Natural killer cell (primary cell): ENCODE measurements at regions not wholly inside any gene's neighbourhood (a gene's known extent, or its start where the extent isn't known, plus 50 kb on each side); places are given as distances from the start of the nearest gene placed in this dataset.

Experiments used
- ATAC-seq, 3 donors: fragments of 150-1000 bp in 2 of 3; fragments of 200-7000 bp in 1 of 3; cut with Tn5 transposase; 1 replicate in 1 of 3; 2 replicates in 2 of 3; pipeline ENCODE4 v1.10.0; 2021; ENCODE audit warnings: mild to moderate bottlenecking in 2 of 3, moderate library complexity in 2 of 3
- DNase-seq, 2 donors: peaks; one replicate each; pipeline versions ENCODE4 v3.0.0 to v3.0.0-alpha.2; 2013 to 2021; ENCODE audit warnings: mixed read lengths in 1 of 2
- H3K27ac ChIP-seq: one replicate; pipeline ENCODE4 v1.5.1; 2013; ENCODE audit warnings: mild to moderate bottlenecking, low read length
- H3K27me3 ChIP-seq: one replicate; pipeline ENCODE4 v1.6.1; 2013; ENCODE audit warnings: low read length; ENCODE audit not compliant: control insufficient read depth, insufficient read depth
- H3K36me3 ChIP-seq: one replicate; pipeline ENCODE4 v1.6.1; 2013; ENCODE audit warnings: low read length; ENCODE audit not compliant: control insufficient read depth, insufficient read depth
- H3K4me1 ChIP-seq: one replicate; pipeline ENCODE4 v1.6.1; 2013; ENCODE audit warnings: low read length; ENCODE audit not compliant: control insufficient read depth, insufficient read depth
- H3K4me3 ChIP-seq: one replicate; pipeline ENCODE4 v1.5.1; 2013; ENCODE audit warnings: low read length
- H3K9me3 ChIP-seq: one replicate; pipeline ENCODE4 v1.6.1; 2013; ENCODE audit warnings: low read length; ENCODE audit not compliant: control insufficient read depth, insufficient read depth
- H3K27ac Mint-ChIP-seq, 2 donors: one replicate each; pipeline ENCODE4 v1.8.0; 2022; ENCODE audit warnings: mild to moderate bottlenecking in 2 of 2, mixed read lengths in 2 of 2, moderate library complexity in 1 of 2
- H3K27me3 Mint-ChIP-seq, 2 donors: one replicate each; pipeline ENCODE4 v1.8.0; 2022; ENCODE audit warnings: low read depth in 2 of 2, mixed read lengths in 2 of 2
- H3K36me3 Mint-ChIP-seq: one replicate; pipeline ENCODE4 v1.8.0; 2022; ENCODE audit warnings: mixed read lengths
- H3K4me1 Mint-ChIP-seq, 2 donors: one replicate each; pipeline ENCODE4 v1.8.0; 2022; ENCODE audit warnings: mixed read lengths in 2 of 2
- H3K4me3 Mint-ChIP-seq: one replicate; pipeline ENCODE4 v1.8.0; 2022; ENCODE audit warnings: mild to moderate bottlenecking, moderate library complexity, mixed read lengths
- H3K9me3 Mint-ChIP-seq, 2 donors: one replicate each; pipeline ENCODE4 v1.8.0; 2022; ENCODE audit warnings: mixed read lengths in 2 of 2
- WGBS: methylation state at CpG from one replicate; pipeline ENCODE4 v1.1.7; 2013; ENCODE audit warnings: missing lambda C conversion rate; ENCODE audit not compliant: insufficient coverage; 5-methylcytosine and 5-hydroxymethylcytosine counted together
- intact Hi-C: fragments of 100-400 bp; cut with micrococcal nuclease; formaldehyde crosslinking; loops from one replicate; pipeline ENCODE4 v1.14.2; 2022
- TF ChIP-seq, protein P1 (sequence below): fragments of 200-600 bp; IDR thresholded peaks from one replicate; pipeline ENCODE4 v1.8.0; 2022; ENCODE audit warnings: antibody characterized with exemption

DNA sequence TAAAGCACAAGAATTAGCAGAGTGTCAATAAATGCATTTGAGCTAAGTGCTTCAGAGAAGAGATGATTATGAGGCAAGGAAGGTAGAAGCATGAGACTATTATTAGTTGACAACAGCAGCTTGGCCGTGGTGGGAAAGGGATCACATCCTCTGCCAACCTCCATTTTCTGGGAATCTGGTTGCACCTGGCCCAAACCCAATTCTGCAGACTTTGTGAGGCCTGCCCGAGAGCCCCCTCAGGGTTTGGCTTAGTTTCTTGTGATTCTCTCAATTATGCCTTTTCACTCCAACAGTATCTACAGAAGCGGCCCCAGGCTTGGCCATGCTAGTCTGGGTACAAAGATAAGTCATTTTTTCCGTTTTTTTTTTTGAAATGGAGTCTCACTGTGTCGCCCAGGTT lies 111.0 kb upstream of the B3GAT2 start:
- Mint-ChIP-seq H3K9me3 (no peaks in the 10 kb centered on the region), H3K36me3 (no peaks in the 10 kb centered on the region), H3K27me3 (no peaks in the 10 kb centered on the region), H3K4me3 (no peak overlapping the region), H3K27ac (no peak overlapping the region), H3K4me1 (no peaks in the 10 kb centered on the region)
- intact Hi-C loops: no loop called here
- Histone ChIP-seq H3K36me3 (no peaks in the 10 kb centered on the region), H3K9me3 (no peaks in the 10 kb centered on the region), H3K4me3 (no peak overlapping the region), H3K27me3 (peaks cover 2% of the 10 kb centered on the region), H3K27ac (no peak overlapping the region), H3K4me1 (no peaks in the 10 kb centered on the region)
- TF ChIP-seq, protein P1, sequence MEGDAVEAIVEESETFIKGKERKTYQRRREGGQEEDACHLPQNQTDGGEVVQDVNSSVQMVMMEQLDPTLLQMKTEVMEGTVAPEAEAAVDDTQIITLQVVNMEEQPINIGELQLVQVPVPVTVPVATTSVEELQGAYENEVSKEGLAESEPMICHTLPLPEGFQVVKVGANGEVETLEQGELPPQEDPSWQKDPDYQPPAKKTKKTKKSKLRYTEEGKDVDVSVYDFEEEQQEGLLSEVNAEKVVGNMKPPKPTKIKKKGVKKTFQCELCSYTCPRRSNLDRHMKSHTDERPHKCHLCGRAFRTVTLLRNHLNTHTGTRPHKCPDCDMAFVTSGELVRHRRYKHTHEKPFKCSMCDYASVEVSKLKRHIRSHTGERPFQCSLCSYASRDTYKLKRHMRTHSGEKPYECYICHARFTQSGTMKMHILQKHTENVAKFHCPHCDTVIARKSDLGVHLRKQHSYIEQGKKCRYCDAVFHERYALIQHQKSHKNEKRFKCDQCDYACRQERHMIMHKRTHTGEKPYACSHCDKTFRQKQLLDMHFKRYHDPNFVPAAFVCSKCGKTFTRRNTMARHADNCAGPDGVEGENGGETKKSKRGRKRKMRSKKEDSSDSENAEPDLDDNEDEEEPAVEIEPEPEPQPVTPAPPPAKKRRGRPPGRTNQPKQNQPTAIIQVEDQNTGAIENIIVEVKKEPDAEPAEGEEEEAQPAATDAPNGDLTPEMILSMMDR: no peak
- 92% methylated on average over 5 of the region's 5 CpGs for WGBS
- DNase-seq (no peak), ATAC-seq (no peak)

- no peak for DNase-seq
- no peak overlapping the region for H3K27ac Mint-ChIP-seq
- H3K36me3 ChIP-seq: no peaks in the 10 kb centered on the region
- H3K4me3 Mint-ChIP-seq: no peak overlapping the region
- ATAC-seq: no peak
- no peaks in the 10 kb centered on the region for H3K4me1 ChIP-seq
- no peaks in the 10 kb centered on the region for H3K27me3 ChIP-seq
- H3K4me3 ChIP-seq: no peak overlapping the region
- TF ChIP-seq, protein P1: no peak
- intact Hi-C loops: no loop called here
- no peak overlapping the region for H3K27ac ChIP-seq
- no peaks in the 10 kb centered on the region for H3K4me1 Mint-ChIP-seq
- H3K9me3 ChIP-seq: no peaks in the 10 kb centered on the region
- no peaks in the 10 kb centered on the region for H3K27me3 Mint-ChIP-seq
- H3K9me3 Mint-ChIP-seq: peaks cover 6 to 9% of the 10 kb centered on the region in 2 donors
- H3K36me3 Mint-ChIP-seq: no peaks in the 10 kb centered on the region
- 72% methylated on average over 3 of the region's 3 CpGs for WGBS
Observed at GRCh38 chr6:71072508-71072907, 115.6 kb upstream of the B3GAT2 start.

DNA sequence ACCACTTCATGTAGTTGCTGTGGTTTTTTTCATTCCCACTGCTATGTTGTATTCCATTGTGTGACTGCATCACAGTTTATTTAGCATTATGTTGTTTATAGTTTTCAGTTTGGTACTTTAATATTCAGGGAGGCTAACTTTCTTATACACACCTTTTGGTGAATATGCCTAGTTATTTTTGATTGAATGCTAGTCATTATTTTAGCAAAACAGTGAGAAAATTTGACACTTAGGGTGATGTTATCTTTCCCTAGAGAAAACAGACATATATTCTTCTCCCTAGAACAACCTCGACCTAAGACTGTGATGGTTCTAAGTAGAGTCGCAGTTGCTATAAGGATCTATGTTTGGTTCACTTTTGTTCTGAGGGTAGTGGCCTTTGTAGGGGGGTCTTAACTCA lies 120.8 kb upstream of the B3GAT2 start:
- no peak overlapping the region for H3K4me3 ChIP-seq
- no peaks in the 10 kb centered on the region for H3K36me3 ChIP-seq
- no peaks in the 10 kb centered on the region for H3K9me3 ChIP-seq
- no peaks in the 10 kb centered on the region for H3K36me3 Mint-ChIP-seq
- TF ChIP-seq, protein P1: no peak
- H3K4me3 Mint-ChIP-seq: no peak overlapping the region
- ATAC-seq (no peak), DNase-seq (no peak)
- no peak overlapping the region for H3K27ac ChIP-seq
- WGBS: no CpG with 5 or more reads among the region's 2 CpGs
- peaks cover 7 to 17% of the 10 kb centered on the region in 2 donors for H3K9me3 Mint-ChIP-seq
- no peaks in the 10 kb centered on the region for H3K4me1 ChIP-seq
- H3K4me1 Mint-ChIP-seq: no peaks in the 10 kb centered on the region
- H3K27me3 Mint-ChIP-seq: no peaks in the 10 kb centered on the region
- no peaks in the 10 kb centered on the region for H3K27me3 ChIP-seq
- H3K27ac Mint-ChIP-seq: no peak overlapping the region
- intact Hi-C loops: no loop called here

DNA sequence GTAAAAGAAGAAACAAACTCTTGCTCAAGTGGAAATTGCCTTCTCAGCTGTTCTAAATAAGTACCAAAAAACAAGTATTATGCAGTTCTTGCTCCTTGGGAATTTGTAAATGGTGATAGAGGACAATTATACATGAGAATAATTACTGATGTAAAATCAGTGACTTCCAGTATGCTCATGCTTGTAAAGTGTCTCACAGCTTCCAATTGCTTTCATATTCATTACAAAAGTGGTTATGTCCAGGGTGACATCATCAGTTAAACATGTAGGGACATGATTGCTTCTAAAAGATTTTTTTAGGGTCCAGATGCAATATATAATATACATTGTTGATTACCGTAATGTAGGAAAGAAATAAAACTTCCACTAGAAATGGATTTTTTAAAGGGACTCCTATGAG lies 122.8 kb upstream of the B3GAT2 start:
- H3K4me3 Mint-ChIP-seq: no peak overlapping the region
- Histone ChIP-seq H3K27ac (no peak overlapping the region), H3K4me3 (no peak overlapping the region), H3K27me3 (no peaks in the 10 kb centered on the region), H3K9me3 (no peaks in the 10 kb centered on the region), H3K36me3 (no peaks in the 10 kb centered on the region), H3K4me1 (no peaks in the 10 kb centered on the region)
- WGBS: 80% methylated on average over 1 of the region's 1 CpG
- TF ChIP-seq, protein P1: no peak
- ATAC-seq: no peak
- no peaks in the 10 kb centered on the region for H3K27me3 Mint-ChIP-seq
- H3K36me3 Mint-ChIP-seq: no peaks in the 10 kb centered on the region
- H3K4me1 Mint-ChIP-seq: no peaks in the 10 kb centered on the region
- intact Hi-C loops: no loop called here
- DNase-seq: no peak
- H3K9me3 Mint-ChIP-seq: peaks cover 3 to 15% of the 10 kb centered on the region in 2 donors
- no peak overlapping the region for H3K27ac Mint-ChIP-seq
